ENCODE measurements at regions not wholly inside any gene's neighbourhood (a gene's known extent, or its start where the extent isn't known, plus 50 kb on each side); places are given as distances from the start of the nearest gene placed in this dataset.
"Not testable (repeated sequence)": the region's sequence is repeated elsewhere in the genome, so short reads cannot be mapped to it uniquely, and the experiment has no call there.

DNA sequence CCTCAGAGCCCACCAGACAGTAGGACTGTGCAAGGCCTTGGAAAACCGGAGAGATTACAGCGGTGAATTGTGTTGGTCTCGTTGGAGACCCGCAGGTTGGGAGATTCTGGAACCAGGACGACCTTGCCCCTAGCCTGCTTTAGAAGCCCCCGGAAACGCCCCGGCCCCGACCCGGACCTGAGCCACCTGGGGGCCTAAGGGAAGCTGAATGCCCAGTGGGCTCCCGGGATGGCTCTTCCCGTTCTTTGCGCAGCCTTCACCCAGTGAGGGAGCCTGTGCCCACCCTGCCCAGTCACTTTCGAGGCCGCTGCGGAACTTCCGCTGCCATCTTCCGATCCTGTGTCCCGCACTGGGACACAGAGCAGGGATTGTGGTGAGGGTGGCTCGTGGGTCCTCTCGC is 254.4 kb downstream of the FAM72C start:
- no peak for FAIRE-seq
- CTCF ChIA-PET, result interaction anchor here (1.4 kb wide), 1 partner anchor 8 kb away, joined by 3 read pairs; no protein-coding TSS in a partner anchor
- WGBS (ENCODE audit: missing lambda C conversion rate), result 65% methylated on average over 19 of the region's 21 CpGs

DNA sequence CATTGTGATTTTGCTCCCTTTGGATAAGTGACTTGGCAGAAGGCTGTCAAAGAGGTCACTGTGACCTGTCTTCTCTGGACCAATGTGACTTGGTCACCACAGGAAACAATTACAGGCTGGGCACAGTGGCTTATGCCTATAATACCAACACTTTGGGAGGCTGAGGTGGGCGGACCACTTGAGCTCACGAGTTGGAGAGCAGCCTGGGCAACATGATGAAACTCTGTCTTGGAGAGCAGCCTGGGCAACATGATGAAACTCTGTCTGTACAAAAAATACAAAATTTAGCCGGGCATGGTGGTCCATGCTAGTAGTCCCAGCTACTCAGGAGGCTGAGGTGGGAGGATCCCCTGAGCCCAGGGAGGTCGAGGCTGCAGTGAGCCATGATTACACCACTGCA is 256.9 kb downstream of the FAM72C start:
- POLR2A ChIA-PET; DNase-seq (ENCODE audit: low read depth in 1 of 2, low spot score in 1 of 2); ATAC-seq; H3K4me3 ChIP-seq; CTCF ChIA-PET; H3K9me3 ChIP-seq; FAIRE-seq; H3K4me1 ChIP-seq; H3K4me2 ChIP-seq; H3K27ac ChIP-seq: not testable (repeated sequence)
- 16% methylated on average over 4 of the region's 4 CpGs for WGBS (ENCODE audit: missing lambda C conversion rate)

More for the DNA sequence above, 254.4 kb downstream of the FAM72C start:
- Histone ChIP-seq H3K4me3 (no peak overlapping the region), H3K9me3 (no peaks in the 10 kb centered on the region), H3K4me2 (no peak overlapping the region), H3K27ac (no peak overlapping the region), H3K4me1 (no peaks in the 10 kb centered on the region)
- POLR2A ChIA-PET, result no interaction called here
- DNase-seq (ENCODE audit: low read depth in 1 of 2, low spot score in 1 of 2) (no peak), ATAC-seq (no peak)
- TF ChIP-seq RCOR1 (IDR thresholded peaks at IDR 0.05; ENCODE audit: low read depth, low read length), result no peak

DNA sequence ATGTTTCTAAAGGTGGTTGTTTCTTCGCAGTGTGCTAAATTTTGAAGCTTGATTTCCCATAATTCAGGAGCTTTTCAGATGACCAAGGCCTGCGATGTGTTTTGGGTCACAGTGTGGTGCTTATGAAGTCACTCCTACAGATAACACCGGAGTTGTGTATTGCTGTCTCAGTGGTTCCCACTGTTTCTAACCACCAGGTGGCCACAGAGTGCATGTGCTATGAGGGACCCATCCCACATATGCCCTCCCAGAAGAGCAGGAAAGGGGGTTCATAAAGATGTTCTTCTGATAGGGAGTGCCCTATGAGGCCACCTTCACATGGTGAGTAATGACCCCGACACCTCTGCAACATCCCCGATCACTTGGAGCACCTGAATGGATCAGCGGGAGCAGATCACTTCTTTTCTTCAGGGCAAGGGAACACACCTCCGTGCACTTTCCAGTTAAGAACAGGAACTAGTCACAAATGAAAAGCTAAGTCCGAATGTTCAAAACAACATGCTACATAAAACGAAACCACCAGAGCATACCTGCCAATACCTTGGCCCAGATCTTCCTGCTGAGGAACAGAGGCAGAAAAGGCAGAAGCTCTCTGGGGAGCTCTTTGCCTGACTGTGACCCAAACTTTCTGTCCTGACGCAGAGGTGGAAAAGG is 262.1 kb downstream of the FAM72C start:
- H3K9me3 ChIP-seq, H3K27ac ChIP-seq, H3K4me1 ChIP-seq, H3K4me2 ChIP-seq, H3K4me3 ChIP-seq, POLR2A ChIA-PET: not testable (repeated sequence)
- peak; percentile 15 to 53 for DNase-seq (ENCODE audit: low read depth in 1 of 2, low spot score in 1 of 2)
- WGBS (ENCODE audit: missing lambda C conversion rate), result 35% methylated on average over 9 of the region's 10 CpGs
- peak; percentile 94 to 96 for ATAC-seq
- peak; percentile 86 for FAIRE-seq
- TF ChIP-seq RAD21 (conservative IDR thresholded peaks at IDR 0.05 in 1 of 2, IDR thresholded peaks at IDR 0.05 in 1 of 2), result peak; percentile 42 to 48
- TF ChIP-seq, protein P1, sequence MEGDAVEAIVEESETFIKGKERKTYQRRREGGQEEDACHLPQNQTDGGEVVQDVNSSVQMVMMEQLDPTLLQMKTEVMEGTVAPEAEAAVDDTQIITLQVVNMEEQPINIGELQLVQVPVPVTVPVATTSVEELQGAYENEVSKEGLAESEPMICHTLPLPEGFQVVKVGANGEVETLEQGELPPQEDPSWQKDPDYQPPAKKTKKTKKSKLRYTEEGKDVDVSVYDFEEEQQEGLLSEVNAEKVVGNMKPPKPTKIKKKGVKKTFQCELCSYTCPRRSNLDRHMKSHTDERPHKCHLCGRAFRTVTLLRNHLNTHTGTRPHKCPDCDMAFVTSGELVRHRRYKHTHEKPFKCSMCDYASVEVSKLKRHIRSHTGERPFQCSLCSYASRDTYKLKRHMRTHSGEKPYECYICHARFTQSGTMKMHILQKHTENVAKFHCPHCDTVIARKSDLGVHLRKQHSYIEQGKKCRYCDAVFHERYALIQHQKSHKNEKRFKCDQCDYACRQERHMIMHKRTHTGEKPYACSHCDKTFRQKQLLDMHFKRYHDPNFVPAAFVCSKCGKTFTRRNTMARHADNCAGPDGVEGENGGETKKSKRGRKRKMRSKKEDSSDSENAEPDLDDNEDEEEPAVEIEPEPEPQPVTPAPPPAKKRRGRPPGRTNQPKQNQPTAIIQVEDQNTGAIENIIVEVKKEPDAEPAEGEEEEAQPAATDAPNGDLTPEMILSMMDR (IDR thresholded peaks at IDR 0.05), result peak; percentile 51
- TF ChIP-seq SMC3 (IDR thresholded peaks at IDR 0.05), result peak; percentile 62
- CTCF ChIA-PET, result interaction anchor here (0.8 to 1.3 kb wide), 7 partner anchors 9 to 17 kb away, joined by 3 to 5 read pairs (median 3); no protein-coding TSS in a partner anchor

- H3K27ac ChIP-seq; FAIRE-seq; ATAC-seq; H3K4me3 ChIP-seq; H3K9me3 ChIP-seq; POLR2A ChIA-PET; H3K4me2 ChIP-seq; CTCF ChIA-PET; DNase-seq (ENCODE audit: low read depth in 1 of 2, low spot score in 1 of 2); H3K4me1 ChIP-seq: not testable (repeated sequence)
- no CpG with 5 or more reads among the region's 27 CpGs for WGBS (ENCODE audit: missing lambda C conversion rate)
Measured at GRCh38 chr1:143702739-143703138, 269.0 kb downstream of the FAM72C start.

- DNase-seq (ENCODE audit: low read depth in 1 of 2, low spot score in 1 of 2), result no peak
- ATAC-seq, result no peak
- Histone ChIP-seq H3K4me1 (no peaks in the 10 kb centered on the region; the same call in 2 of the 3 replicates), H3K27ac (no peak overlapping the region), H3K9me3 (no peaks in the 10 kb centered on the region), H3K4me3 (no peak overlapping the region), H3K4me2 (no peak overlapping the region)
- ChIA-PET POLR2A (no interaction called here), CTCF (interaction anchor here (0.7 to 2.1 kb wide), 3 partner anchors 9 to 22 kb away, joined by 3 to 6 read pairs (median 3); no protein-coding TSS in a partner anchor)
- WGBS (ENCODE audit: missing lambda C conversion rate), result 56% methylated on average over 18 of the region's 20 CpGs
- TF ChIP-seq ZSCAN20 (CRISPR knock-in tag; IDR thresholded peaks at IDR 0.05) (no peak), CBX2 (IDR thresholded peaks at IDR 0.05; ENCODE audit: borderline replicate concordance, low read depth) (no peak), KDM5A (IDR thresholded peaks at IDR 0.05) (no peak), HDAC2 (IDR thresholded peaks at IDR 0.05) (no peak), KDM1A (IDR thresholded peaks at IDR 0.05; ENCODE audit: low read depth) (no peak), ZNF302 (CRISPR knock-in tag; IDR thresholded peaks at IDR 0.05) (no peak), GATA3 (IDR thresholded peaks at IDR 0.05; ENCODE audit: borderline replicate concordance) (no peak), CEBPB (IDR thresholded peaks at IDR 0.05) (no peak), HEYL (CRISPR knock-in tag; IDR thresholded peaks at IDR 0.05) (no peak)
- TF ChIP-seq, protein P2, sequence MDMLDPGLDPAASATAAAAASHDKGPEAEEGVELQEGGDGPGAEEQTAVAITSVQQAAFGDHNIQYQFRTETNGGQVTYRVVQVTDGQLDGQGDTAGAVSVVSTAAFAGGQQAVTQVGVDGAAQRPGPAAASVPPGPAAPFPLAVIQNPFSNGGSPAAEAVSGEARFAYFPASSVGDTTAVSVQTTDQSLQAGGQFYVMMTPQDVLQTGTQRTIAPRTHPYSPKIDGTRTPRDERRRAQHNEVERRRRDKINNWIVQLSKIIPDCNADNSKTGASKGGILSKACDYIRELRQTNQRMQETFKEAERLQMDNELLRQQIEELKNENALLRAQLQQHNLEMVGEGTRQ (IDR thresholded peaks at IDR 0.05), result no peak
- TF ChIP-seq, protein P1 (IDR thresholded peaks at IDR 0.05), result no peak
- no peak for FAIRE-seq
Measured at GRCh38 chr1:143699731-143700130, 272.1 kb downstream of the FAM72C start.

Measured in A549 (cell line).